OCI-LY1 (cell line): ENCODE measurements at regions not wholly inside any gene's neighbourhood (a gene's known extent, or its start where the extent isn't known, plus 50 kb on each side); places are given as distances from the start of the nearest gene placed in this dataset.

ENCODE experiments used
- EZH2 ChIP-seq: fragments of 200-600 bp; sonication (generic), shearing (Covaris generic); IDR thresholded peaks from 2 replicates; pipeline ENCODE4 v1.8.0; 2017; ENCODE audit warnings: borderline replicate concordance, mixed run types, mild to moderate bottlenecking, antibody characterized with exemption, low read length, moderate library complexity, mixed read lengths
- TF ChIP-seq, protein P1 (sequence below): fragments of 200-600 bp; sonication (generic), shearing (Covaris generic); IDR thresholded peaks from 2 replicates; pipeline ENCODE4 v1.5.1; 2017; ENCODE audit warnings: mild to moderate bottlenecking, antibody characterized with exemption, low read length, moderate library complexity, mixed read lengths

DNA sequence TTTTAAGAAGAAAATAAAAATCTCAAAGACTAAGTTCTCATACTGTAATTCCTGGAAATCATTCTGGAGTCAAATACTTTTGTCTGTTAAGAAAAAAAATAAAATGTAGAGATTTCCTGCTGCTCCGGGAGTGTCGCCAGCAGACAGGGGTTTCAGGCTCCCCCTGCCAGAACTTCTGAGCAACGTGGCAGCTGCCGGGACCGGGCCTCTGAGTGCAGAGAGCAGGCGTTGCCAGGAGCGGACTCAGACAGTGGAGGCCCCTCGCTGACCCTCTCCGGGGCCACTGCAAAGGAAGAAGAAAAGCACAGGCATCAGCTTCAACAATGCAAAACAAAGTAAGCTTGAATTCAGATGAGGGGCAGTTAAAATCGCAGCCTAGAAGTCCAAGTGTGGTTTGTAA, 95.5 kb downstream of the THBS2 start:
- TF ChIP-seq, protein P1, sequence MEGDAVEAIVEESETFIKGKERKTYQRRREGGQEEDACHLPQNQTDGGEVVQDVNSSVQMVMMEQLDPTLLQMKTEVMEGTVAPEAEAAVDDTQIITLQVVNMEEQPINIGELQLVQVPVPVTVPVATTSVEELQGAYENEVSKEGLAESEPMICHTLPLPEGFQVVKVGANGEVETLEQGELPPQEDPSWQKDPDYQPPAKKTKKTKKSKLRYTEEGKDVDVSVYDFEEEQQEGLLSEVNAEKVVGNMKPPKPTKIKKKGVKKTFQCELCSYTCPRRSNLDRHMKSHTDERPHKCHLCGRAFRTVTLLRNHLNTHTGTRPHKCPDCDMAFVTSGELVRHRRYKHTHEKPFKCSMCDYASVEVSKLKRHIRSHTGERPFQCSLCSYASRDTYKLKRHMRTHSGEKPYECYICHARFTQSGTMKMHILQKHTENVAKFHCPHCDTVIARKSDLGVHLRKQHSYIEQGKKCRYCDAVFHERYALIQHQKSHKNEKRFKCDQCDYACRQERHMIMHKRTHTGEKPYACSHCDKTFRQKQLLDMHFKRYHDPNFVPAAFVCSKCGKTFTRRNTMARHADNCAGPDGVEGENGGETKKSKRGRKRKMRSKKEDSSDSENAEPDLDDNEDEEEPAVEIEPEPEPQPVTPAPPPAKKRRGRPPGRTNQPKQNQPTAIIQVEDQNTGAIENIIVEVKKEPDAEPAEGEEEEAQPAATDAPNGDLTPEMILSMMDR: no peak
- TF ChIP-seq EZH2: no peak
